Ovary (tissue), 7 donors: ENCODE measurements at regions not wholly inside any gene's neighbourhood (a gene's known extent, or its start where the extent isn't known, plus 50 kb on each side); places are given as distances from the start of the nearest gene placed in this dataset.

Experiments
- DNase-seq, 5 donors: peaks; one replicate each; pipeline ENCODE4 v3.0.0-alpha.2; 2019 to 2020
- H3K27ac ChIP-seq, 2 donors: fragments of 200-600 bp; one replicate each; pipeline versions ENCODE4 v1.5.1 to v1.8.0; 2019 to 2022
- H3K27me3 ChIP-seq: fragments of 200-600 bp; one replicate; pipeline ENCODE4 v1.8.0; 2022
- H3K36me3 ChIP-seq: fragments of 200-600 bp; sonication (generic); one replicate; pipeline ENCODE4 v1.5.1; 2019
- H3K4me1 ChIP-seq: one replicate; pipeline ENCODE4 v1.8.1; 2013; ENCODE audit warnings: mild to moderate bottlenecking, moderate library complexity; ENCODE audit not compliant: insufficient read depth
- H3K4me3 ChIP-seq: fragments of 200-600 bp; sonication (generic); one replicate; pipeline ENCODE4 v1.5.1; 2017
- H3K9me3 ChIP-seq, 2 donors: fragments of 200-600 bp in 1 of 2; sonication (generic) in 1 of 2; one replicate each; pipeline versions ENCODE4 v1.5.1 to v1.8.1; 2013 to 2019; ENCODE audit warnings: mild to moderate bottlenecking in 1 of 2, moderate library complexity in 1 of 2
- CTCF ChIP-seq, 3 donors: fragments of 450-650 bp in 2 of 3; fragments of 200-600 bp in 1 of 3; IDR thresholded peaks; one replicate each; pipeline versions ENCODE4 v1.5.1 to v1.8.0; 2016 to 2022; ENCODE audit warnings: antibody characterized with exemption in 3 of 3, mild to moderate bottlenecking in 1 of 3
- EP300 ChIP-seq: sonication (generic); formaldehyde crosslinking; IDR thresholded peaks from one replicate; pipeline ENCODE4 v1.6.1; 2017; ENCODE audit warnings: antibody characterized with exemption
- POLR2A ChIP-seq: fragments of 450-650 bp; IDR thresholded peaks from one replicate; pipeline ENCODE4 v1.6.1; 2017; ENCODE audit warnings: antibody characterized with exemption, mild to moderate bottlenecking, moderate library complexity
- WGBS, 3 donors: extraction: QIAGEN DNeasy Blood & Tissue Kit in 1 of 3; methylation state at CpG; one replicate each; pipeline versions ENCODE4 v1.1.5 to v1.1.7; 2013 to 2017; 5-methylcytosine and 5-hydroxymethylcytosine counted together
- intact Hi-C, 4 donors: fragments of 100-400 bp; cut with DNase I; formaldehyde crosslinking; loops; one replicate each; pipeline versions ENCODE4 v1.11.0 to v1.15.1; 2022 to 2023
- donor health status: DM: no; HTN: no; CAD: no; lungs with moderate emphysema.
- donor health status: DM: no; HTN: no; CAD: no.
- donor health status: Bipolar disorder and iron deficiency.
- donor health status: DM: no; HTN: no; CAD: no.
- donor health status: DM: yes; HTN: yes; CAD: no.

- intact Hi-C loops, result no loop called here
- 47 to 74% (median 58%) methylated on average over 5 of the region's 5 CpGs for WGBS, 3 donors
- no peaks in the 10 kb centered on the region for H3K9me3 ChIP-seq
Observed at GRCh38 chr4:60589425-60589824, 610.7 kb upstream of the ADGRL3 start.

GRCh38 chr4:60590116-60590515 is 610.0 kb upstream of the ADGRL3 start:
- H3K27ac ChIP-seq, result no peak overlapping the region
- intact Hi-C loops, result no loop called here
- TF ChIP-seq EP300 (no peak), POLR2A (no peak), CTCF (IDR thresholded peaks at IDR 0.05) (no peak)
- DNase-seq, result no peak
- no peaks in the 10 kb centered on the region for H3K4me1 ChIP-seq
- H3K9me3 ChIP-seq, result no peaks in the 10 kb centered on the region
- H3K36me3 ChIP-seq, result no peaks in the 10 kb centered on the region
- H3K27me3 ChIP-seq, result no peaks in the 10 kb centered on the region
- H3K4me3 ChIP-seq, result no peak overlapping the region

More at GRCh38 chr4:60589425-60589824, 610.7 kb upstream of the ADGRL3 start:
- H3K27me3 ChIP-seq, result no peaks in the 10 kb centered on the region
- TF ChIP-seq EP300 (no peak), POLR2A (no peak)
- no peaks in the 10 kb centered on the region for H3K4me1 ChIP-seq
- no peaks in the 10 kb centered on the region for H3K36me3 ChIP-seq
- no peak for DNase-seq
- H3K27ac ChIP-seq, result no peak overlapping the region
- H3K4me3 ChIP-seq, result no peak overlapping the region

- no peaks in the 10 kb centered on the region for H3K9me3 ChIP-seq
- 33 to 49% (median 40%) methylated on average over 2 of the region's 2 CpGs for WGBS, 3 donors
- H3K4me3 ChIP-seq, result no peak overlapping the region
- TF ChIP-seq CTCF (IDR thresholded peaks at IDR 0.05) (no peak), EP300 (no peak), POLR2A (no peak)
- DNase-seq, result no peak
- no peaks in the 10 kb centered on the region for H3K27me3 ChIP-seq
- no peaks in the 10 kb centered on the region for H3K4me1 ChIP-seq
- intact Hi-C loops, result no loop called here
- H3K27ac ChIP-seq, result no peak overlapping the region
- H3K36me3 ChIP-seq, result no peaks in the 10 kb centered on the region
Observed at GRCh38 chr4:60605646-60606354, 594.3 kb upstream of the ADGRL3 start.

- no peak overlapping the region for H3K27ac ChIP-seq
- 90 to 93% (median 92%) methylated on average over 9 of the region's 9 CpGs for WGBS, 3 donors
- no peaks in the 10 kb centered on the region for H3K4me1 ChIP-seq
- H3K4me3 ChIP-seq, result no peak overlapping the region
- no peaks in the 10 kb centered on the region for H3K36me3 ChIP-seq
- intact Hi-C loops, result no loop called here
- no peaks in the 10 kb centered on the region for H3K27me3 ChIP-seq
- no peaks in the 10 kb centered on the region for H3K9me3 ChIP-seq
- TF ChIP-seq CTCF (IDR thresholded peaks at IDR 0.05) (no peak), POLR2A (no peak), EP300 (no peak)
- no peak for DNase-seq
Observed at GRCh38 chr4:60611762-60612496, 588.2 kb upstream of the ADGRL3 start.

GRCh38 chr4:60617731-60618130 is 582.4 kb upstream of the ADGRL3 start:
- Histone ChIP-seq H3K9me3 (no peaks in the 10 kb centered on the region), H3K27me3 (no peaks in the 10 kb centered on the region), H3K27ac (no peak overlapping the region), H3K4me1 (no peaks in the 10 kb centered on the region), H3K36me3 (no peaks in the 10 kb centered on the region), H3K4me3 (no peak overlapping the region)
- 82% methylated on average over 4 of the region's 4 CpGs for WGBS, 3 donors
- DNase-seq, result no peak
- TF ChIP-seq EP300 (no peak), POLR2A (no peak), CTCF (IDR thresholded peaks at IDR 0.05) (no peak)
- intact Hi-C loops, result no loop called here
